Mesendoderm (in vitro differentiated cells): ENCODE measurements at regions not wholly inside any gene's neighbourhood (a gene's known extent, or its start where the extent isn't known, plus 50 kb on each side); places are given as distances from the start of the nearest gene placed in this dataset.

Experiments used
- DNase-seq: peaks from one replicate; pipeline ENCODE4 v3.0.0; 2013
- H2AK5ac ChIP-seq: 2 replicates; pipeline ENCODE4 v1.6.1; 2013; ENCODE audit warnings: low read length, inconsistent platforms
- H2BK120ac ChIP-seq: 2 replicates; pipeline ENCODE4 v1.6.1; 2013; ENCODE audit warnings: low read depth, mild to moderate bottlenecking, low read length, moderate library complexity, mixed read lengths
- H2BK15ac ChIP-seq: replicated peaks from 2 replicates; pipeline ENCODE4 v1.6.1; 2013; ENCODE audit warnings: low read depth, mild to moderate bottlenecking, moderate library complexity
- H2BK5ac ChIP-seq: 2 replicates; pipeline ENCODE4 v1.6.1; 2013; ENCODE audit warnings: low read length, inconsistent platforms
- H3K18ac ChIP-seq: 2 replicates; pipeline ENCODE4 v1.6.1; 2013; ENCODE audit warnings: mild to moderate bottlenecking, low read length, mixed read lengths
- H3K23ac ChIP-seq: one replicate; pipeline ENCODE4 v1.6.1; 2013; ENCODE audit warnings: low read length
- H3K27ac ChIP-seq: 2 replicates; pipeline ENCODE4 v1.5.1; 2013; ENCODE audit warnings: low read depth, mild to moderate bottlenecking, inconsistent platforms, low read length, moderate library complexity
- H3K27me3 ChIP-seq: 2 replicates; pipeline ENCODE4 v1.6.1; 2013; ENCODE audit warnings: low read length, control low read depth, mild to moderate bottlenecking, inconsistent platforms; ENCODE audit not compliant: insufficient read depth, poor library complexity
- H3K36me3 ChIP-seq: 2 replicates; pipeline ENCODE4 v1.6.1; 2013; ENCODE audit warnings: low read length, inconsistent platforms; ENCODE audit not compliant: control insufficient read depth, insufficient read depth
- H3K4ac ChIP-seq: one replicate; pipeline ENCODE4 v1.6.1; 2013; ENCODE audit warnings: low read depth, mild to moderate bottlenecking, low read length, moderate library complexity
- H3K4me1 ChIP-seq: 2 replicates; pipeline ENCODE4 v1.6.1; 2013; ENCODE audit warnings: low read depth, low read length, inconsistent platforms; ENCODE audit not compliant: control insufficient read depth
- H3K4me2 ChIP-seq: 2 replicates; pipeline ENCODE4 v1.6.1; 2013; ENCODE audit warnings: low read length
- H3K4me3 ChIP-seq: 2 replicates; pipeline ENCODE4 v1.5.1; 2013; ENCODE audit warnings: mild to moderate bottlenecking, low read length
- H3K56ac ChIP-seq: one replicate; pipeline ENCODE4 v1.6.1; 2013; ENCODE audit warnings: low read length
- H3K79me1 ChIP-seq: 2 replicates; pipeline ENCODE4 v1.6.1; 2013; ENCODE audit warnings: low read length, inconsistent platforms
- H3K79me2 ChIP-seq: 2 replicates; pipeline ENCODE4 v1.6.1; 2013; ENCODE audit warnings: mild to moderate bottlenecking, low read length; ENCODE audit not compliant: control insufficient read depth, insufficient read depth
- H3K9ac ChIP-seq: 2 replicates; pipeline ENCODE4 v1.6.1; 2013; ENCODE audit warnings: low read length, inconsistent platforms
- H4K5ac ChIP-seq: one replicate; pipeline ENCODE4 v1.6.1; 2013; ENCODE audit warnings: low read length
- H4K8ac ChIP-seq: one replicate; pipeline ENCODE4 v1.6.1; 2013; ENCODE audit warnings: low read depth, mild to moderate bottlenecking, control low read depth, low read length, moderate library complexity
- WGBS: extraction: QIAGEN DNeasy Blood & Tissue Kit; methylation state at CpG from one replicate; pipeline ENCODE4 v1.1.7; 2013; ENCODE audit warnings: low lambda C conversion rate, missing lambda C conversion rate; ENCODE audit not compliant: insufficient coverage; ENCODE audit errors: extremely low coverage; 5-methylcytosine and 5-hydroxymethylcytosine counted together

- H3K23ac ChIP-seq = no peak overlapping the region
- no peak overlapping the region for H3K18ac ChIP-seq
- WGBS = no CpG with 5 or more reads among the region's 5 CpGs
- H3K79me2 ChIP-seq = no peaks in the 10 kb centered on the region
- H3K4ac ChIP-seq = no peak overlapping the region
- H2AK5ac ChIP-seq = no peak overlapping the region
- no peak overlapping the region for H2BK120ac ChIP-seq
- no peak for DNase-seq
- no peak overlapping the region for H3K27ac ChIP-seq
- no peak overlapping the region for H2BK15ac ChIP-seq
- no peak overlapping the region for H2BK5ac ChIP-seq
- H3K4me2 ChIP-seq = no peak overlapping the region
- H3K56ac ChIP-seq = no peak overlapping the region
- no peaks in the 10 kb centered on the region for H3K27me3 ChIP-seq
- no peak overlapping the region for H3K9ac ChIP-seq
- H3K36me3 ChIP-seq = no peaks in the 10 kb centered on the region
- peaks cover 8% of the 10 kb centered on the region for H3K4me1 ChIP-seq
- no peaks in the 10 kb centered on the region for H3K79me1 ChIP-seq
- H3K4me3 ChIP-seq = no peak overlapping the region
- H4K8ac ChIP-seq = no peak overlapping the region
- no peak overlapping the region for H4K5ac ChIP-seq
Observed at GRCh38 chr1:23609971-23610370, 50.7 kb upstream of the ID3 start.
